IMR-90 (cell line): ENCODE measurements at regions not wholly inside any gene's neighbourhood (a gene's known extent, or its start where the extent isn't known, plus 50 kb on each side); places are given as distances from the start of the nearest gene placed in this dataset.

Experiments
- ATAC-seq: fragments of 200-7000 bp; cut with Tn5 transposase; 2 replicates; pipeline ENCODE4 v1.9.1; 2020; ENCODE audit warnings: low read depth, mild to moderate bottlenecking, moderate library complexity
- BruUV-seq: library from RNA; stranded (reverse); fragments of 400-500 nt; replicated peaks from 2 replicates; lab custom pipeline; 2021; lab: Mats Ljungman, UMichigan
- CTCF ChIA-PET: fragments of 300-600 bp; formaldehyde crosslinking; extraction: SDS; loops from one replicate; lab custom pipeline; 2021; ENCODE audit warnings: antibody characterized with exemption; lab: Yijun Ruan, JAX
- POLR2A ChIA-PET: fragments of 300-600 bp; sonication (Branson Sonifier 250); formaldehyde crosslinking; loops from one replicate; lab custom pipeline; 2022; ENCODE audit warnings: antibody characterized with exemption; ENCODE audit not compliant: unreplicated experiment; lab: Charles Lee
- DNase-seq: peaks from one replicate; pipeline ENCODE4 v3.0.0; 2013
- H2AFZ ChIP-seq: replicated peaks from 2 replicates; pipeline ENCODE3; 2013; ENCODE audit warnings: low read length, mild to moderate bottlenecking; ENCODE audit not compliant: poor library complexity
- H2AK5ac ChIP-seq: 2 replicates; pipeline ENCODE4 v1.6.1; 2013; ENCODE audit warnings: low read depth, low read length, inconsistent platforms
- H2AK9ac ChIP-seq: replicated peaks from 2 replicates; pipeline ENCODE3; 2013; ENCODE audit warnings: mild to moderate bottlenecking, low read depth, low read length, moderate library complexity; ENCODE audit not compliant: poor library complexity
- H2BK120ac ChIP-seq: 2 replicates; pipeline ENCODE4 v1.6.1; 2013; ENCODE audit warnings: low read depth, low read length, inconsistent platforms
- H2BK15ac ChIP-seq: 3 replicates; pipeline ENCODE4 v1.6.1; 2013; ENCODE audit warnings: low read depth, low read length, inconsistent platforms
- H2BK20ac ChIP-seq: 2 replicates; pipeline ENCODE4 v1.6.1; 2013; ENCODE audit warnings: low read depth, mild to moderate bottlenecking, inconsistent platforms, low read length, moderate library complexity
- H2BK5ac ChIP-seq: 2 replicates; pipeline ENCODE4 v1.6.1; 2013; ENCODE audit warnings: mild to moderate bottlenecking, low read depth, low read length, inconsistent platforms; ENCODE audit not compliant: poor library complexity, severe bottlenecking
- H3K14ac ChIP-seq: replicated peaks from 2 replicates; pipeline ENCODE4 v1.6.1; 2013; ENCODE audit warnings: low read depth, low read length, inconsistent platforms
- H3K18ac ChIP-seq: 2 replicates; pipeline ENCODE4 v1.6.1; 2013; ENCODE audit warnings: low read depth, low read length, control low read depth
- H3K23ac ChIP-seq: 2 replicates; pipeline ENCODE4 v1.6.1; 2013; ENCODE audit warnings: low read depth, low read length, inconsistent platforms
- H3K27ac ChIP-seq: 2 replicates; pipeline ENCODE4 v1.5.1; 2013; ENCODE audit warnings: mild to moderate bottlenecking, control low read depth, low read length; ENCODE audit not compliant: insufficient read depth
- H3K27me3 ChIP-seq: 2 replicates; pipeline ENCODE4 v1.6.1; 2013; ENCODE audit warnings: low read length; ENCODE audit not compliant: control insufficient read depth, insufficient read depth
- H3K36me3 ChIP-seq: 2 replicates; pipeline ENCODE4 v1.6.1; 2013; ENCODE audit warnings: low read length, mixed read lengths; ENCODE audit not compliant: control insufficient read depth, insufficient read depth
- H3K4ac ChIP-seq: 2 replicates; pipeline ENCODE4 v1.6.1; 2013; ENCODE audit warnings: low read depth, low read length, inconsistent platforms
- H3K4me1 ChIP-seq: 2 replicates; pipeline ENCODE4 v1.6.1; 2013; ENCODE audit warnings: low read length, mixed read lengths; ENCODE audit not compliant: control insufficient read depth, insufficient read depth
- H3K4me2 ChIP-seq: 2 replicates; pipeline ENCODE4 v1.6.1; 2013; ENCODE audit warnings: low read depth, mild to moderate bottlenecking, control low read depth, low read length, moderate library complexity
- H3K4me3 ChIP-seq: 2 replicates; pipeline ENCODE4 v1.5.1; 2013; ENCODE audit warnings: low read depth, mild to moderate bottlenecking, control low read depth, low read length, moderate library complexity; ENCODE audit not compliant: insufficient read depth
- H3K56ac ChIP-seq: 2 replicates; pipeline ENCODE4 v1.6.1; 2013; ENCODE audit warnings: low read length, inconsistent platforms; ENCODE audit not compliant: insufficient read depth; ENCODE audit errors: extremely low read depth
- H3K79me1 ChIP-seq, 2 experiments: 2 replicates each; pipeline ENCODE4 v1.6.1; 2013; ENCODE audit warnings: low read length in 2 of 2, inconsistent platforms in 1 of 2, low read depth in 1 of 2
- H3K9ac ChIP-seq: 2 replicates; pipeline ENCODE4 v1.6.1; 2013; ENCODE audit warnings: low read depth, low read length, control low read depth
- H3K9me1 ChIP-seq: 2 replicates; pipeline ENCODE4 v1.6.1; 2013; ENCODE audit warnings: low read length, inconsistent platforms; ENCODE audit not compliant: insufficient read depth
- H3K9me3 ChIP-seq: 2 replicates; pipeline ENCODE4 v1.6.1; 2013; ENCODE audit warnings: low read length; ENCODE audit not compliant: control insufficient read depth, insufficient read depth
- H4K20me1 ChIP-seq: 2 replicates; pipeline ENCODE4 v1.6.1; 2013; ENCODE audit warnings: low read length, inconsistent platforms; ENCODE audit not compliant: insufficient read depth
- H4K5ac ChIP-seq: 2 replicates; pipeline ENCODE4 v1.6.1; 2013; ENCODE audit warnings: mild to moderate bottlenecking, low read depth, low read length, control low read depth
- H4K8ac ChIP-seq, 2 experiments: 2 replicates each; pipeline ENCODE4 v1.6.1; 2013; ENCODE audit warnings: low read depth in 2 of 2, low read length in 2 of 2, control low read depth in 1 of 2, inconsistent platforms in 1 of 2
- H4K91ac ChIP-seq: 2 replicates; pipeline ENCODE4 v1.6.1; 2013; ENCODE audit warnings: low read depth, low read length, inconsistent platforms; ENCODE audit not compliant: insufficient read depth
- CEBPB ChIP-seq: IDR thresholded peaks from 2 replicates; pipeline ENCODE4 v1.6.1; 2012; ENCODE audit warnings: low read depth, low read length, improper control_type of control experiment
- MAZ ChIP-seq: IDR thresholded peaks from 2 replicates; pipeline ENCODE4 v1.6.1; 2012; ENCODE audit warnings: low read depth, mild to moderate bottlenecking, low read length, improper control_type of control experiment, moderate library complexity, borderline replicate concordance
- WGBS, 2 experiments: methylation state at CpG; one replicate each; pipeline versions ENCODE4 v1.1.5 to v1.1.7; 2013; ENCODE audit warnings: missing lambda C conversion rate in 2 of 2; ENCODE audit not compliant: insufficient read length in 1 of 2; ENCODE audit errors: extremely low coverage in 2 of 2; 5-methylcytosine and 5-hydroxymethylcytosine counted together
- dilution Hi-C: fragments of 300-500 bp; cut with HindIII; formaldehyde crosslinking; loops from one replicate; pipeline ENCODE4 v1.14.3; 2018; ENCODE audit warnings: low sequenced_read_pairs; ENCODE audit not compliant: unreplicated experiment
- in situ Hi-C: fragments of 300-500 bp; cut with MboI; formaldehyde crosslinking; loops from 3 replicates; pipeline ENCODE4 v1.14.3; 2019; ENCODE audit warnings: low sequenced_read_pairs, inconsistent platforms, mixed read lengths
- intact Hi-C: fragments of 100-400 bp; cut with micrococcal nuclease; formaldehyde crosslinking; loops from 2 replicates; pipeline ENCODE4 v1.10.0; 2022

DNA sequence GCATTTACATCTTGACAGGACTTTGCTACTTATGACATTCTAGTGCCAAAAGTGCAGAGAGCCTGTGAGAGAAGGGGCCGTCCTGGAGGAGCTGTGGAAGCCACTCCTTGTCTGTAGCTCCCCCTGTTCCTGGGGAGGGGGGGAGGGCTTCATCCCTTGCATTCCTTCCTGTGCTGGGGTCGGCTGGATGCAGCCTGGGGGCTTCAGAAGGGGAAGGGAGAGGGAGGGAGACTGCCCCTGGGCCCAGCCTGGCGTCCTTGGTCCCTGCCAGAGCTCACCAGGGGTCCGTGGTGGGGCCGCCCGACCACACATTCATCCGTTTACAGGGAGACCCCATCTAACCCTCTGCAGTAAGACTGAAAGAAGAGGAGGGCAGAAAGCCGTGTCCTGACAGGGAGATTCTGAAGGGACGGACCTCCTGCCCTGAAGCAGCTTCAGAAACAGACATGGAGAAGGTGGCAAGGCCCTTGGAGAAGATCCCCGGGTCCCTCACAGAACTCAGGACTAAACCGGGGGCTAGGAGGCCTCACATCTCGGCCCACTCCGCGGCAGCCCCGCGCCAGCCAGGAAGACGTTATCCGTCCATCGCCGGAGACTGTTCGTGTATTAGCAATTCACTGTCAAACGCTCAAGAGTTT lies 258.3 kb upstream of the SALL3 start:
- Histone ChIP-seq H3K9me1 (no peaks in the 10 kb centered on the region), H2BK20ac (no peak overlapping the region), H4K5ac (no peak overlapping the region), H3K27me3 (no peaks in the 10 kb centered on the region), H3K14ac (no peak overlapping the region), H2BK15ac (no peak overlapping the region), H3K4ac (no peak overlapping the region), H3K56ac (no peak overlapping the region), H4K20me1 (no peaks in the 10 kb centered on the region), H3K4me1 (no peaks in the 10 kb centered on the region), H4K91ac (no peak overlapping the region), H2AFZ (peak overlapping the region; percentile 23), H4K8ac (no peak overlapping the region), H3K79me1 (no peaks in the 10 kb centered on the region), H3K36me3 (no peaks in the 10 kb centered on the region), H3K27ac (no peak overlapping the region), H3K18ac (no peak overlapping the region), H2AK9ac (no peak overlapping the region), H3K4me3 (no peak overlapping the region), H2AK5ac (no peak overlapping the region), H3K9ac (no peak overlapping the region), H3K4me2 (no peak overlapping the region), H3K23ac (no peak overlapping the region), H3K9me3 (peaks cover 60% of the 10 kb centered on the region), H2BK5ac (no peak overlapping the region), H2BK120ac (no peak overlapping the region)
- no peak for TF ChIP-seq CEBPB
- TF ChIP-seq MAZ: no peak
- in situ Hi-C loops: no loop called here
- ATAC-seq (no peak), DNase-seq (no peak)
- POLR2A ChIA-PET: no interaction called here
- intact Hi-C loops: no loop called here
- CTCF ChIA-PET: no interaction called here
- BruUV-seq: no TSS peak
- dilution Hi-C loops: no loop called here
- WGBS, 2 experiments: 31% methylated on average over 9 of the region's 22 CpGs; no CpG with 5 or more reads in 1 of the 2 experiments
